Activated T-cell treated with anti-CD3 and anti-CD28 coated beads, Interleukin-2, amount 50 U/mL, for 4 hours (primary cell): ENCODE measurements at regions not wholly inside any gene's neighbourhood (a gene's known extent, or its start where the extent isn't known, plus 50 kb on each side); places are given as distances from the start of the nearest gene placed in this dataset.

ENCODE experiments used
- ATAC-seq, 2 donors: fragments of 200-7000 bp; cut with Tn5 transposase; one replicate each; pipeline ENCODE4 v1.10.0; 2021
- DNase-seq: peaks from one replicate; pipeline ENCODE4 v3.0.0-alpha.2; 2020
- H3K27me3 Mint-ChIP-seq: one replicate; pipeline ENCODE4 v1.8.0; 2021; ENCODE audit warnings: low read depth, mixed read lengths
- H3K36me3 Mint-ChIP-seq: one replicate; pipeline ENCODE4 v1.8.0; 2022; ENCODE audit warnings: mixed read lengths; ENCODE audit not compliant: insufficient read depth
- H3K4me1 Mint-ChIP-seq: one replicate; pipeline ENCODE4 v1.8.0; 2021; ENCODE audit warnings: low read depth, mixed read lengths
- H3K4me3 Mint-ChIP-seq: one replicate; pipeline ENCODE4 v1.8.0; 2021; ENCODE audit warnings: mild to moderate bottlenecking, moderate library complexity, mixed read lengths
- H3K9me3 Mint-ChIP-seq: one replicate; pipeline ENCODE4 v1.8.0; 2021; ENCODE audit warnings: mixed read lengths

- DNase-seq = no peak
- ATAC-seq = no peak
- H3K4me1 Mint-ChIP-seq = peaks cover 2% of the 10 kb centered on the region
- H3K9me3 Mint-ChIP-seq = no peaks in the 10 kb centered on the region
- H3K36me3 Mint-ChIP-seq = no peaks in the 10 kb centered on the region
- H3K27me3 Mint-ChIP-seq = peaks cover 62% of the 10 kb centered on the region
- no peak overlapping the region for H3K4me3 Mint-ChIP-seq
These were observed 103.2 kb upstream of the DIO3 start for GRCh38 chr14:101457936-101458740.

- peak in 1 of 2 donors; percentile 27 for ATAC-seq
- H3K36me3 Mint-ChIP-seq = no peaks in the 10 kb centered on the region
- H3K9me3 Mint-ChIP-seq = no peaks in the 10 kb centered on the region
- H3K4me1 Mint-ChIP-seq = peaks cover 2% of the 10 kb centered on the region
- no peak for DNase-seq
- H3K4me3 Mint-ChIP-seq = no peak overlapping the region
- H3K27me3 Mint-ChIP-seq = peaks cover 54% of the 10 kb centered on the region
These were observed 102.3 kb upstream of the DIO3 start for GRCh38 chr14:101458741-101459550.

DNA sequence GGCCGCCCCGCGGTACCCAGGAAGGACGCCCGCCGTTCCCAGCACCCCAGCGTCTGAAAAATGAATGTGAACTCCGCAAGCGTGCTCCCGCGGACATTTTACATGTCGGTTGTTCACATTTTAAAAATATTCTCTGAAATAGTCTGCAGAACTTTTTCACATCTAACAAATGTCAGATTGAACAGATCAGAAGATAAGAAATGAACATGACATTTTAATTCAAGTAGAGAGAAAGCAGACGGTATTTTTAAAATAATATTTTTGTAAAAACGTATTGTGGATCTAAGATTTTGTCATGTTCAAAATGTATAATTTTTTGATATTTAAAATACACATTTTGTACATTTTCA lies 101.8 kb upstream of the DIO3 start:
- Mint-ChIP-seq H3K4me3 (no peak overlapping the region), H3K36me3 (no peaks in the 10 kb centered on the region), H3K4me1 (peaks cover 2% of the 10 kb centered on the region), H3K27me3 (peaks cover 48% of the 10 kb centered on the region), H3K9me3 (no peaks in the 10 kb centered on the region)
- ATAC-seq (no peak), DNase-seq (no peak)

GRCh38 chr14:101460521-101460920 lies 100.8 kb upstream of the DIO3 start:
- peaks cover 43% of the 10 kb centered on the region for H3K27me3 Mint-ChIP-seq
- no peak for ATAC-seq
- H3K36me3 Mint-ChIP-seq = no peaks in the 10 kb centered on the region
- no peak overlapping the region for H3K4me3 Mint-ChIP-seq
- no peak for DNase-seq
- H3K9me3 Mint-ChIP-seq = no peaks in the 10 kb centered on the region
- H3K4me1 Mint-ChIP-seq = peaks cover 2% of the 10 kb centered on the region

GRCh38 chr14:101460986-101461750 lies 100.1 kb upstream of the DIO3 start:
- Mint-ChIP-seq H3K36me3 (no peaks in the 10 kb centered on the region), H3K4me3 (no peak overlapping the region), H3K4me1 (peaks cover 2% of the 10 kb centered on the region), H3K27me3 (peaks cover 36% of the 10 kb centered on the region), H3K9me3 (no peaks in the 10 kb centered on the region)
- no peak for ATAC-seq
- DNase-seq = no peak

DNA sequence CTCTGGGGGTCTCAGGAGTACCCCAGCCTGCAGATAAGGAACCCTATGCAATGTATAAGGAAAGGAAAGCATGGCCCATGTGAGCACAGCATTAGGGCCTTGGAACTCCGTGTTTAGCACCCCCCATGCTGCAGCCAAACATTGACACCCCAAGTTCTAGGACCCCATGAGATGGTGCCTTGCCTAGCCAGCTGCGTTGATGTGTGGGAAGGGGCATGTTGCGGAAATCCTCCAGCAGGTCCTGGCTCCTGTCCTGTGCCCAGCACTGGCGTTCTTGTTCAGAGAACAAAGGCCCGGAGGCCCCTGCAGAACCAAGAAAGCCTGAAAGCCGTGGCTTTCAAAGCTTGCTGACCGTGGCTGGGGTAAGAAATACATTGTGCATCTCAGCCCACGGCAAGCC lies 99.4 kb upstream of the DIO3 start:
- ATAC-seq (no peak), DNase-seq (no peak)
- Mint-ChIP-seq H3K27me3 (peaks cover 29% of the 10 kb centered on the region), H3K4me3 (no peak overlapping the region), H3K4me1 (no peaks in the 10 kb centered on the region), H3K36me3 (no peaks in the 10 kb centered on the region), H3K9me3 (no peaks in the 10 kb centered on the region)

GRCh38 chr14:101462726-101463565 lies 98.3 kb upstream of the DIO3 start:
- Mint-ChIP-seq H3K4me1 (no peaks in the 10 kb centered on the region), H3K27me3 (peaks cover 32% of the 10 kb centered on the region), H3K36me3 (no peaks in the 10 kb centered on the region), H3K9me3 (no peaks in the 10 kb centered on the region), H3K4me3 (no peak overlapping the region)
- ATAC-seq (no peak), DNase-seq (no peak)

- Mint-ChIP-seq H3K4me3 (no peak overlapping the region), H3K36me3 (no peaks in the 10 kb centered on the region), H3K9me3 (no peaks in the 10 kb centered on the region), H3K27me3 (peaks cover 32% of the 10 kb centered on the region), H3K4me1 (no peaks in the 10 kb centered on the region)
- ATAC-seq (no peak), DNase-seq (no peak)
These were observed 97.6 kb upstream of the DIO3 start for GRCh38 chr14:101463566-101464171.

GRCh38 chr14:101464310-101464983 lies 96.8 kb upstream of the DIO3 start:
- no peak for ATAC-seq

GRCh38 chr14:101464984-101465794 lies 96.1 kb upstream of the DIO3 start:
- DNase-seq (no peak), ATAC-seq (no peak)
- Mint-ChIP-seq H3K4me1 (no peaks in the 10 kb centered on the region), H3K4me3 (no peak overlapping the region), H3K27me3 (peaks cover 26% of the 10 kb centered on the region), H3K9me3 (no peaks in the 10 kb centered on the region), H3K36me3 (no peaks in the 10 kb centered on the region)

More at GRCh38 chr14:101464310-101464983, 96.8 kb upstream of the DIO3 start:
- no peak overlapping the region for H3K4me3 Mint-ChIP-seq
- H3K9me3 Mint-ChIP-seq = no peaks in the 10 kb centered on the region
- H3K27me3 Mint-ChIP-seq = peaks cover 30% of the 10 kb centered on the region
- H3K4me1 Mint-ChIP-seq = no peaks in the 10 kb centered on the region
- DNase-seq = no peak
- no peaks in the 10 kb centered on the region for H3K36me3 Mint-ChIP-seq

GRCh38 chr14:101465795-101466448 lies 95.4 kb upstream of the DIO3 start:
- H3K9me3 Mint-ChIP-seq = no peaks in the 10 kb centered on the region
- DNase-seq (no peak), ATAC-seq (no peak)
- H3K27me3 Mint-ChIP-seq = peaks cover 20% of the 10 kb centered on the region
- no peaks in the 10 kb centered on the region for H3K36me3 Mint-ChIP-seq
- no peaks in the 10 kb centered on the region for H3K4me1 Mint-ChIP-seq
- no peak overlapping the region for H3K4me3 Mint-ChIP-seq

DNA sequence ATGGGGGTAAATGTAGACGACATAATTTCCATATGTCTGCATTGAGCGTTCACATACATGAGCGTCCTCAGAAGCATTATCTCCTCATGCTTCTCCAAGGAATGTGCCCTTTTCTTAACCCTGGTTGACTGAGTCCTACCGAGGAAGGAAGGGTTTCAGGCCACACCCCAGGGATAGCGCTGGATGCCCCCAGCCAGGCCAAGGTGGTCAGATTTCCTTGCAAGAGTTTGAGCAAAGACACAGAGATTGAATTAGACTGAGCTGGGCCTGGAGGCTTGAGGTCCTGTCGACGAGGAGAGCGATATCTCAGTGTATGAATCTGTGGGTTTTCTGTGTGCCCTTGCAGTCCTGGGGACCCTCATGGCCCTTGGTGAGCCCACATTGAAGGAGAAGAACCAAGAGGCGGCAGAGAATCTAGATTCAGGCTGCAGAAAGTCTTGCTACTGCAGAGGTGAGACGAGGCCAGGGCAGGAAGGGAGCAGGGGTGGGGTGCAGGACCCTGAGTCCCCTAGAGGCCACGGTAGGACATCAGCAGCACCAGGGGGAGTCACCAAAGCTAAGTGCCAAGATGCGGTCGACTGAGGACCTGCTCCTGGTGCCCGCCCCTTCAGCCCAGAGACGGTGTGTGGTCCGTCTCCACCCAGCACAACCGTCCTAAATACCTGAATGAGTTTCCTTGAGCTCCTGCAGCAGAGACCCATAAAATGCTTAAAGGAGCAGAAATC lies 94.7 kb upstream of the DIO3 start:
- H3K36me3 Mint-ChIP-seq = no peaks in the 10 kb centered on the region
- no peak for ATAC-seq

More for the DNA sequence above, 94.7 kb upstream of the DIO3 start:
- DNase-seq = no peak
- Mint-ChIP-seq H3K4me3 (no peak overlapping the region), H3K9me3 (no peaks in the 10 kb centered on the region), H3K4me1 (no peaks in the 10 kb centered on the region), H3K27me3 (peaks cover 16% of the 10 kb centered on the region)
